ENCODE measurements at regions not wholly inside any gene's neighbourhood (a gene's known extent, or its start where the extent isn't known, plus 50 kb on each side); places are given as distances from the start of the nearest gene placed in this dataset.

- TF ChIP-seq, protein P1, sequence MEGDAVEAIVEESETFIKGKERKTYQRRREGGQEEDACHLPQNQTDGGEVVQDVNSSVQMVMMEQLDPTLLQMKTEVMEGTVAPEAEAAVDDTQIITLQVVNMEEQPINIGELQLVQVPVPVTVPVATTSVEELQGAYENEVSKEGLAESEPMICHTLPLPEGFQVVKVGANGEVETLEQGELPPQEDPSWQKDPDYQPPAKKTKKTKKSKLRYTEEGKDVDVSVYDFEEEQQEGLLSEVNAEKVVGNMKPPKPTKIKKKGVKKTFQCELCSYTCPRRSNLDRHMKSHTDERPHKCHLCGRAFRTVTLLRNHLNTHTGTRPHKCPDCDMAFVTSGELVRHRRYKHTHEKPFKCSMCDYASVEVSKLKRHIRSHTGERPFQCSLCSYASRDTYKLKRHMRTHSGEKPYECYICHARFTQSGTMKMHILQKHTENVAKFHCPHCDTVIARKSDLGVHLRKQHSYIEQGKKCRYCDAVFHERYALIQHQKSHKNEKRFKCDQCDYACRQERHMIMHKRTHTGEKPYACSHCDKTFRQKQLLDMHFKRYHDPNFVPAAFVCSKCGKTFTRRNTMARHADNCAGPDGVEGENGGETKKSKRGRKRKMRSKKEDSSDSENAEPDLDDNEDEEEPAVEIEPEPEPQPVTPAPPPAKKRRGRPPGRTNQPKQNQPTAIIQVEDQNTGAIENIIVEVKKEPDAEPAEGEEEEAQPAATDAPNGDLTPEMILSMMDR (optimal IDR thresholded peaks at IDR 0.05 in 1 of 3, IDR thresholded peaks at IDR 0.05 in 1 of 3, conservative IDR thresholded peaks at IDR 0.05 in 1 of 3; ENCODE audit: extremely low read depth in 1 of 3, insufficient read depth in 2 of 3, low read length in 3 of 3): no peak
- no peak for TF ChIP-seq EZH2 (IDR thresholded peaks at IDR 0.05; ENCODE audit: low read length)
Observed at GRCh38 chr3:159802864-159803263, 185.8 kb upstream of the IL12A start.
